SIG-M5 treated with dmso at 0.1 percent for 504 hours (cell line): ENCODE measurements at regions not wholly inside any gene's neighbourhood (a gene's known extent, or its start where the extent isn't known, plus 50 kb on each side); places are given as distances from the start of the nearest gene placed in this dataset.

Source experiments
- DNase-seq: peaks from one replicate; lab custom pipeline; 2025; ENCODE audit not compliant: unreplicated experiment; lab: John Stamatoyannopoulos, UW

- DNase-seq: peak; percentile 93
Observed at GRCh38 chr10:3852147-3852904, 67.3 kb upstream of the KLF6 start.

- peak; percentile 94 for DNase-seq
Observed at GRCh38 chr10:3850999-3851937, 66.3 kb upstream of the KLF6 start.

DNA sequence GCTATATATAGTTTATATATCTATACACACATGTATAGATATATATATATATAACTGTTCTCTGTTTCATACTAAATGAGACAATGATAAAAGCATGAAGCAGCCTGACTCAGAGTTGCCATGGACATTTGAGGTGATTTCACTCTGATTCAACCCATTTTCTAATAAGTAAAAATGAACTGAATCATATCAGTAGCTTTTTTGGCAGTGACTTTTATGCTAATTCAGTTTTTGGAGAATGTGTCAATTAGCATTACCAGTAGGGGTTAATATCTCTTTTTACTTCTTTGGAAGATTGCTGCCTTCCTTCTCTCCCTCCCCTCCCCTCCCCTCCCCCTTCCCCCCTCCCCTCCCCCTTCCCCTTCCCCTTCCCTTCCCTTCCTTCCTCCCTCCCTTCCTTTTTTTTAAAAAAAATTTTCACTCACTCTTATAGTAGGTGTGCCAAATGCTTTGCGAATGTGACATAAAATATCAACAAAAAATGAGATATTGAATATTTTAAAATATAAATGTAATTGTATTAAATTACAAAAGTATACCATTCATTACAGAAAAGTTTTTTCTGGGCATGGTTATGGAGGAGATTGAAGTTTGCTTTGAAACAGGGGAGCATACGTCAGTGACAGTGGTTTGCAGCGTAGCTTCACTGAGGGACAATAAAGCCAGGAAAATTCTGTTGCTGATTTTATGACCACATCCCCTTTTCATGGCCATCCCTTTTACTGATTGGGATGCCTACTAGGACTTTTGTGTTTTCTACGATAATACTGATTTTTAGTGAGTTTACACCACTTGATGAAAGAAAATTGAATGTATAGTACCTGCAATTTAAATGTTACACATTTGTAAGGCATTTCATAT, 64.0 kb upstream of the KLF6 start:
- DNase-seq: no peak

GRCh38 chr10:3848005-3848774, 63.2 kb upstream of the KLF6 start:
- DNase-seq: no peak

DNA sequence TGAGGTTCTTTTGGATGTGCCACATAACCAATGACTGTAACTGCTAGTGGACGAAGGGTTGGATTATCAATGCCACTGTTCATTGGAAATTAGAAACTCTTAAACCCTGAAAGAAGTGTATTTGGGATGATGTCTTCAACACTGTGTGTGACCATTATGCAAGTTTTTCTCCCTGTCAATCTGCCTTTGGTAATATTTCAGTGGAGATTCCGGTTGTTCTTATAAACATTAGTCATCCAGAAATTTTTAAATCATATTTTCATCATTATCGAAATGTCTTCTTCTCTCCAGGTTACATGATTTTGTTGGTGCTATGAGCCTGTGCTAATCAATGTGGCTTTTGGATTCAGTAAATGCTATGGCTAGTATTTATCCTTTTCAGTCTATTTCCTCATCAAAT, 61.7 kb upstream of the KLF6 start:
- DNase-seq: no peak

DNA sequence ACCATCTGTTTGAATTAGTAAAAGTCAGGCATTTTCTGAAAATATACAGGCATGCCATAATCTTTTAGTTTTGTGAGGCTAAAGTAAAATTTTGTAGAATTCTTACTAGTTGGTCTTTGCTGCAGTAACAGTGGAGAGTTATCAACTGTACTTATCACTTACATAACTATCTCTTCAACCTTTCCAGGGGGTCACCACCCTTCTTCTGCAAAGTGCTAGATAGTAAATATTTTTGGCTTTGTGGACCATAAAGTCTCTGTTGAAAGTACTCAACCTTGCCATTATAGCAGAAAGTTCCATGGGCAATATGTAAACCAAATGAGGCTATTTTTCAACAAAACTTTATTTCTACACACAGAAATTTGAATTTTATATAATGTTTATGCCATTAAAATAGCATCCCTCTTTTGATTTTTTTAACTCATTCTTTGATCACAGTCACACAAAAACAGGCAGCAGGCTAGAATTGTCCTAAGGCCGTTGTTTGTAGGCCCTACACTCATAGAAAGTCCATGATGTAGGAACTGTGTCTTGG, 59.5 kb upstream of the KLF6 start:
- DNase-seq: no peak

GRCh38 chr10:3838460-3839437, 53.7 kb upstream of the KLF6 start:
- no peak for DNase-seq

DNA sequence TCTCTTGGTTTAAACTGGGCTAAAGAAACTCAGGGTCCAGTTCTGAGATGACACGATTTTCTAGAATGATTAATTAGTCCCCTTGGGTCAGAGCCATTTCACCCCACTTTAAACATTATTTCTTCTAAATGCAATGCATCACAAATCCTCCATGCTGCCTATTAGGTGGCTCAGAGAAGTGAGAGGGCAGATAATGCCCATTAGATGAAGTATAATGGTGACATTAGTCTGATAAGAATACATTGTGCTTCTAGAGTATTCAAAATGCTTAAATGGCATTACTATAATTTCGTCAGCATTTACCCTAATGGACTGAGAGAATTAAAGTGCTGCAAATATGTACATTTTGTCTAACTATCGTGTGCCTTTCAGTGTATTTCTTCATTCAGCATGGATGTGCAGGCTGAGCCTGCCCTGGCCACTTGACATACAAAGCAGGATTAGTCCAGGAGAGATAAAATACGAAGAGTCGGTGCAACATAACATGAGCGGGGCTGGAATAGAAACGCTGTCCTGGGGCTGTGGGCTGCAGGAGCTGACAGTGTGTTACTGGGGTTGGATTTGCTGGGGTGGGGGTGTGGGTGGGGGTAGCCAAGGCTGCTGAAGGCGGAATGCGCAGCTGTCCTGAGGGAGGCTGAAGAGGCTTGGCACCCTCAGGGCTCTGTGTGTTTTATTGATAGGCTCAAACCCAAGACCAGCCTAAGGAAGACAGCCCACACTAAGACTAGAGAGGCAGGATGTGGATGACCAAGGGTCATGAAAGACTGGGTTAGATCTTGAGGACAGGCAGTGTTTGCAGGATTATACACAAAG, 52.8 kb upstream of the KLF6 start:
- no peak for DNase-seq

DNA sequence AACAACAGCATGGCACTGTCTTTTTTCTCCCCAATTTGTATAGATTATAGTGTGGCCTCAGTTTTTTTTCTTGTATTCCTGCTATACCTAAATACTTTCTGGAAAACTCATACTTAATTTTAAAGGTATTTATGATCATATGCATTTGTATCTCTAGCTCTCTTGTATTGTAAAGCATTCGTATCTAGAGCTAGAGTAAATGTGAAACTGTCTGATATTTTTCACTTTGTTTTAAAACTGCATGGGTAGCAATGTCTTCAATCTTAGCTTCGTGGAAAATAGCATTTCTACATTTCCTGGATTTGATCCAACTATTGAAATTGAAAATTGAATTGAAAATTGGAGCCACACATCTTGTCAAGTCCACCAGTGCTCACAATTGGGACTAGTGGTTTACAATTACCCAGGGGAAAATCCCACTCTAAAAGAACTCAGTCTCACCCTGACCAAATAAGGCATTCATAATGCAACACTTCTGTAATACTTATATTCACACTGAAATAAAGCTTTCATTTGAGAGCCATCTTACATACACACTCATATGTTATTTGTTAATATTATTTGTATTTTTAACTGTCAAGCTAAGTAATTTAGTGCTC, 51.3 kb upstream of the KLF6 start:
- DNase-seq: no peak

- DNase-seq: no peak
Observed at GRCh38 chr10:3835770-3836169, 50.8 kb upstream of the KLF6 start.

DNA sequence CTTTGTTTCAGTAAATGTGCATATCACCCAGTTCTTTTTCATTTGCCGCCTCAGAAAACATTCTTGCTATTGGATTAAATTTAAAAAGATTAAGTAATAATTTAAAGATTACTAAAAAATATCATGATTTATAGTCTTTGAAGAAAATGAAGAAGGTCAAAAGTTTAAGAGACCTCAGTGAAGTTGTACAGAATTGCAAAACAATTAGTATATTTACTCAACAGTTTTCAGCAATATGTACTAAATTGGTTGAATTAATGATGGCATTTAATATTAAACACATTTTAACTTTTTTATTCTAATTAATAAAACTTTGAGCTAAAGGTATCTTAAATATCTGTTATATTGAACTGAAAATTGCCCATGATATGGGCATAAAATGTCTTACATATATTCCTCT, 49.9 kb upstream of the KLF6 start:
- DNase-seq: no peak
